Neural progenitor cell (in vitro differentiated cells): ENCODE measurements at regions not wholly inside any gene's neighbourhood (a gene's known extent, or its start where the extent isn't known, plus 50 kb on each side); places are given as distances from the start of the nearest gene placed in this dataset.

Source experiments
- DNase-seq: peaks from one replicate; pipeline ENCODE4 v3.0.0-alpha.2; 2016; ENCODE audit warnings: low spot score
- H2AFZ ChIP-seq: fragments of 200-600 bp; sonication (generic); replicated peaks from 2 replicates; pipeline ENCODE4 v1.6.1; 2016; ENCODE audit warnings: antibody characterized with exemption
- H3F3A ChIP-seq: fragments of 200-600 bp; sonication (generic); 2 replicates; pipeline ENCODE4 v1.6.1; 2016; ENCODE audit warnings: antibody characterized with exemption, low read depth
- H3K27ac ChIP-seq: fragments of 200-600 bp; sonication (generic); 2 replicates; pipeline ENCODE4 v1.5.1; 2016; ENCODE audit warnings: mild to moderate bottlenecking
- H3K27me3 ChIP-seq: fragments of 200-600 bp; sonication (generic); 2 replicates; pipeline ENCODE4 v1.6.1; 2016; ENCODE audit warnings: mild to moderate bottlenecking, moderate library complexity
- H3K36me3 ChIP-seq: fragments of 200-600 bp; sonication (generic); 2 replicates; pipeline ENCODE4 v1.5.1; 2016
- H3K4me1 ChIP-seq: fragments of 200-600 bp; sonication (generic); 2 replicates; pipeline ENCODE4 v1.6.1; 2016; ENCODE audit warnings: mixed run types
- H3K4me2 ChIP-seq: fragments of 200-600 bp; sonication (generic); 2 replicates; pipeline ENCODE4 v1.6.1; 2016
- H3K4me3 ChIP-seq: fragments of 200-600 bp; sonication (generic); 2 replicates; pipeline ENCODE4 v1.5.1; 2016
- H3K79me2 ChIP-seq: fragments of 200-600 bp; sonication (generic); 2 replicates; pipeline ENCODE4 v1.6.1; 2016; ENCODE audit warnings: low read depth
- H3K9ac ChIP-seq: fragments of 200-600 bp; sonication (generic); 2 replicates; pipeline ENCODE4 v1.6.1; 2016
- H3K9me3 ChIP-seq: fragments of 200-600 bp; sonication (generic); 2 replicates; pipeline ENCODE4 v1.5.1; 2016; ENCODE audit warnings: low read depth
- H4K20me1 ChIP-seq: fragments of 200-600 bp; sonication (generic); 2 replicates; pipeline ENCODE4 v1.6.1; 2016; ENCODE audit warnings: low read depth
- H3K27ac Mint-ChIP-seq: 3 replicates; pipeline ENCODE4 v1.8.0; 2021; ENCODE audit warnings: mixed read lengths
- H3K27me3 Mint-ChIP-seq: 2 replicates; pipeline ENCODE4 v1.8.0; 2022; ENCODE audit warnings: low read depth, mild to moderate bottlenecking, inconsistent platforms, moderate library complexity, mixed read lengths; ENCODE audit not compliant: insufficient read depth
- H3K36me3 Mint-ChIP-seq: 3 replicates; pipeline ENCODE4 v1.8.0; 2021; ENCODE audit warnings: mixed read lengths
- H3K4me1 Mint-ChIP-seq: 3 replicates; pipeline ENCODE4 v1.8.0; 2021; ENCODE audit warnings: mixed read lengths
- H3K4me3 Mint-ChIP-seq: 3 replicates; pipeline ENCODE4 v1.8.0; 2021; ENCODE audit warnings: mild to moderate bottlenecking, moderate library complexity, mixed read lengths
- H3K9me3 Mint-ChIP-seq: 3 replicates; pipeline ENCODE4 v1.8.0; 2020; ENCODE audit warnings: mixed read lengths
- EZH2 ChIP-seq: fragments of 200-600 bp; sonication (generic); IDR thresholded peaks from 2 replicates; pipeline ENCODE4 v1.6.1; 2017; ENCODE audit warnings: antibody characterized with exemption, mild to moderate bottlenecking, moderate library complexity
- EZH2phosphoT487 ChIP-seq: fragments of 200-600 bp; sonication (generic); IDR thresholded peaks from 2 replicates; pipeline ENCODE4 v1.6.1; 2017; ENCODE audit warnings: antibody characterized with exemption
- TF ChIP-seq, protein P1 (sequence below): fragments of 200-600 bp; sonication (generic); IDR thresholded peaks from 2 replicates; pipeline ENCODE4 v1.5.1; 2017; ENCODE audit warnings: antibody characterized with exemption, mild to moderate bottlenecking

DNA sequence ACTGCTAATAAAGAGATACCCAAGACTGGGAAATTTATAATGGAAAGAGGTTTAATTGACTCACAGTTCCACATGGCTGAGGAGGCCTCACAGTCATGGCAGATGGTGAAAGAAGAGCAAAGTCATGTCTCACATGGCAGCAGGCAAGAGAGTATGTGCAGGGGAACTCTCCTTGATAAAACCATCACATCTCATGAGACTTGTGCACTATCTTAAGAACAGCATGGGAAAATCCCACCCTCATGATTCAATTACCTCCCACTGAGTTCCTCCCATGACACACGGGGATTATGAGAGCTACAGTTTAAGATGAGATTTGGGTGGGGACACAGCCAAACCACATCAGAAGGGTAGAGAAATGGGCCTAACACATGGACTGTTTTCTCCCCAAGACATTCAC, 156.3 kb downstream of the CCDC71L start:
- H3K4me1 Mint-ChIP-seq, result peaks cover 9% of the 10 kb centered on the region
- Histone ChIP-seq H3K9me3 (no peaks in the 10 kb centered on the region), H3F3A (no peaks in the 10 kb centered on the region), H3K79me2 (no peaks in the 10 kb centered on the region), H3K4me2 (no peak overlapping the region), H3K27ac (no peak overlapping the region), H3K4me1 (no peaks in the 10 kb centered on the region), H3K9ac (no peak overlapping the region), H2AFZ (no peak overlapping the region), H3K4me3 (no peak overlapping the region), H4K20me1 (no peaks in the 10 kb centered on the region), H3K36me3 (no peaks in the 10 kb centered on the region), H3K27me3 (no peaks in the 10 kb centered on the region)
- H3K27me3 Mint-ChIP-seq, result peaks cover 3% of the 10 kb centered on the region
- H3K36me3 Mint-ChIP-seq, result no peaks in the 10 kb centered on the region
- no peak for DNase-seq
- H3K4me3 Mint-ChIP-seq, result no peak overlapping the region
- H3K27ac Mint-ChIP-seq, result no peak overlapping the region
- no peak for TF ChIP-seq EZH2
- TF ChIP-seq, protein P1, sequence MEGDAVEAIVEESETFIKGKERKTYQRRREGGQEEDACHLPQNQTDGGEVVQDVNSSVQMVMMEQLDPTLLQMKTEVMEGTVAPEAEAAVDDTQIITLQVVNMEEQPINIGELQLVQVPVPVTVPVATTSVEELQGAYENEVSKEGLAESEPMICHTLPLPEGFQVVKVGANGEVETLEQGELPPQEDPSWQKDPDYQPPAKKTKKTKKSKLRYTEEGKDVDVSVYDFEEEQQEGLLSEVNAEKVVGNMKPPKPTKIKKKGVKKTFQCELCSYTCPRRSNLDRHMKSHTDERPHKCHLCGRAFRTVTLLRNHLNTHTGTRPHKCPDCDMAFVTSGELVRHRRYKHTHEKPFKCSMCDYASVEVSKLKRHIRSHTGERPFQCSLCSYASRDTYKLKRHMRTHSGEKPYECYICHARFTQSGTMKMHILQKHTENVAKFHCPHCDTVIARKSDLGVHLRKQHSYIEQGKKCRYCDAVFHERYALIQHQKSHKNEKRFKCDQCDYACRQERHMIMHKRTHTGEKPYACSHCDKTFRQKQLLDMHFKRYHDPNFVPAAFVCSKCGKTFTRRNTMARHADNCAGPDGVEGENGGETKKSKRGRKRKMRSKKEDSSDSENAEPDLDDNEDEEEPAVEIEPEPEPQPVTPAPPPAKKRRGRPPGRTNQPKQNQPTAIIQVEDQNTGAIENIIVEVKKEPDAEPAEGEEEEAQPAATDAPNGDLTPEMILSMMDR, result no peak
- TF ChIP-seq EZH2phosphoT487, result no peak
- no peaks in the 10 kb centered on the region for H3K9me3 Mint-ChIP-seq

- H3K4me1 ChIP-seq, result no peaks in the 10 kb centered on the region
- H3K27ac Mint-ChIP-seq, result no peak overlapping the region
- DNase-seq, result no peak
- no peak overlapping the region for H3K9ac ChIP-seq
- peaks cover 9% of the 10 kb centered on the region for H3K4me1 Mint-ChIP-seq
- H3F3A ChIP-seq, result no peaks in the 10 kb centered on the region
- H3K27me3 Mint-ChIP-seq, result peaks cover 3% of the 10 kb centered on the region
- H4K20me1 ChIP-seq, result no peaks in the 10 kb centered on the region
- no peaks in the 10 kb centered on the region for H3K36me3 Mint-ChIP-seq
- H3K79me2 ChIP-seq, result no peaks in the 10 kb centered on the region
- H3K36me3 ChIP-seq, result no peaks in the 10 kb centered on the region
- no peak overlapping the region for H2AFZ ChIP-seq
- no peaks in the 10 kb centered on the region for H3K9me3 Mint-ChIP-seq
- H3K27me3 ChIP-seq, result no peaks in the 10 kb centered on the region
- TF ChIP-seq EZH2phosphoT487 (no peak), EZH2 (no peak)
- TF ChIP-seq, protein P1, result no peak
- H3K4me3 Mint-ChIP-seq, result no peak overlapping the region
- no peaks in the 10 kb centered on the region for H3K9me3 ChIP-seq
- no peak overlapping the region for H3K27ac ChIP-seq
- H3K4me2 ChIP-seq, result no peak overlapping the region
- H3K4me3 ChIP-seq, result no peak overlapping the region
These were observed 156.8 kb downstream of the CCDC71L start for GRCh38 chr7:106504207-106504606.

GRCh38 chr7:106503626-106504025, 157.3 kb downstream of the CCDC71L start:
- H3K27ac ChIP-seq, result no peak overlapping the region
- H3K4me1 ChIP-seq, result no peaks in the 10 kb centered on the region
- H3F3A ChIP-seq, result no peaks in the 10 kb centered on the region
- H2AFZ ChIP-seq, result no peak overlapping the region
- H4K20me1 ChIP-seq, result no peaks in the 10 kb centered on the region
- TF ChIP-seq, protein P1, result no peak
- TF ChIP-seq EZH2, result no peak
- no peak for TF ChIP-seq EZH2phosphoT487
- Mint-ChIP-seq H3K4me1 (peaks cover 9% of the 10 kb centered on the region), H3K36me3 (no peaks in the 10 kb centered on the region), H3K27me3 (no peaks in the 10 kb centered on the region), H3K9me3 (no peaks in the 10 kb centered on the region), H3K27ac (no peak overlapping the region), H3K4me3 (no peak overlapping the region)
- no peaks in the 10 kb centered on the region for H3K79me2 ChIP-seq
- no peaks in the 10 kb centered on the region for H3K9me3 ChIP-seq
- no peak overlapping the region for H3K9ac ChIP-seq
- H3K36me3 ChIP-seq, result no peaks in the 10 kb centered on the region
- no peak overlapping the region for H3K4me3 ChIP-seq
- no peak for DNase-seq
- no peak overlapping the region for H3K4me2 ChIP-seq
- no peaks in the 10 kb centered on the region for H3K27me3 ChIP-seq
